GM12891 (cell line): ENCODE measurements at regions not wholly inside any gene's neighbourhood (a gene's known extent, or its start where the extent isn't known, plus 50 kb on each side); places are given as distances from the start of the nearest gene placed in this dataset.

ENCODE experiments used
- POLR2A ChIP-seq: IDR thresholded peaks from 2 replicates; pipeline ENCODE4 v1.6.1; 2011; ENCODE audit warnings: low read depth, low read length, control low read depth
- POLR2AphosphoS5 ChIP-seq: IDR thresholded peaks from 2 replicates; pipeline ENCODE4 v1.6.1; 2011; ENCODE audit warnings: low read depth, low read length, control low read depth

GRCh38 chr5:24065779-24066178 lies 558.4 kb downstream of the PRDM9 start:
- no peak for TF ChIP-seq POLR2AphosphoS5
- no peak for TF ChIP-seq POLR2A
